Muscle of arm (tissue), 1 donor: ENCODE measurements at regions not wholly inside any gene's neighbourhood (a gene's known extent, or its start where the extent isn't known, plus 50 kb on each side); places are given as distances from the start of the nearest gene placed in this dataset.
A peak's percentile ranks its signal among the peaks of the same experiment; 100 is the strongest.
"Not testable (repeated sequence)": the region's sequence is repeated elsewhere in the genome, so short reads cannot be mapped to it uniquely, and the experiment has no call there.

Experiments
- DNase-seq: peaks from one replicate; pipeline ENCODE4 v3.0.0-alpha.2; 2013

GRCh38 chr5:52605317-52606313 lies 182.1 kb upstream of the ITGA1 start:
- DNase-seq = no peak

GRCh38 chr5:52607227-52607824 lies 180.4 kb upstream of the ITGA1 start:
- DNase-seq = no peak

DNA sequence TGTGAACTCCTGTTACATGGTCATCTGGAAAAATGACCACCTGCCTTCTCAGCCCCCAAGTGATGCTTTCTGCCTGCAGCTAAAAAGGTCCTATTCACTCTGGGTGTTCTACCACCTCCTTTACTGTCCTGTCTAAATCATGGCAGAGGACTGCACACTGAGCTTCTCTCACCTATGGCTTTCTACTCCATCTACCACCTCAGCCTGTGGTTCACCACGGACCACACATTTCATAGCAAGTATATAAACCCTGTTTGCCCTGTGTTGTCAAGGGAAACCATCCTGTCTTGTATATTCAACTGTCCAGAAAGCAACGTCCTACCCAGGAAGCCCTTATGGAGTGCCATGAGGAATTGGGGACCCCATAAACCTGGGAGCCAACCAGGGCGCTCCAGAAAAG lies 167.4 kb upstream of the ITGA1 start:
- no peak for DNase-seq

DNA sequence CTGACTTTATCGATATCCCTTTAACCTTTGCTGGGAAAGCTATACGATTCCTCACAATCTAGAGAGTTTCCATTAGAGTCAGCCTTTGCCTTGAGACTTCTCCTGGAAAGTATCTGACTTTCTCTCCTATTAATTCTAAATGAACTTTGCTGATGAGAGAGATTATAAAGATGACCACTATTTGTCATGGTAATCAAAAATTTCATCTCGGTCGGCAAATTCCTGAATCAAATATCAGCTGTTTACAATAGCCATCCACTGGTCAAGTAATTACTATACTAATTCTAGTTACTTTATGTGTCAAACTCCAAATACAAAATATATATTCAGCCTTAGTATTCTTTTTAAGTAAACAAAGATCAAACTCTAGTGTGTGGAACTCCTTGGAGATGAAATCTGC lies 164.4 kb upstream of the ITGA1 start:
- no peak for DNase-seq

DNA sequence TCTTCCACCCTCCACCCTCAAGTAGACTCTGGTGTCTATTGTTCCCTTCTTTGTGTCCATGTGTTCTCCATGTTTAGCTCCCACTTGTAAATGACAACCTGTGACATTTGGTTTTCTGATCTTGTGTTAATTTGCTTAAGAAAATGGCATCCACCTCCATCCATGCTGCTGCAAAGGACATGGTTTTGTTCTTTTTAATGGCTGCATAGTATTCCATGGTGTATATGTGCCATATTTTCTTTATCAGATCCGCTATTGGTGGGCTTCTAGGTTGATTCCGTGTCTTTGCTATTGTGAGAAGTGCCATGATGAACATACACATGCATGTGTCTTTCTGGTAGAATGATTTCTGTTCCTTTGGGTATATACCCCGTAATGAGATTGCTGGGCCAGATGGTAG lies 163.4 kb upstream of the ITGA1 start:
- DNase-seq = no peak

DNA sequence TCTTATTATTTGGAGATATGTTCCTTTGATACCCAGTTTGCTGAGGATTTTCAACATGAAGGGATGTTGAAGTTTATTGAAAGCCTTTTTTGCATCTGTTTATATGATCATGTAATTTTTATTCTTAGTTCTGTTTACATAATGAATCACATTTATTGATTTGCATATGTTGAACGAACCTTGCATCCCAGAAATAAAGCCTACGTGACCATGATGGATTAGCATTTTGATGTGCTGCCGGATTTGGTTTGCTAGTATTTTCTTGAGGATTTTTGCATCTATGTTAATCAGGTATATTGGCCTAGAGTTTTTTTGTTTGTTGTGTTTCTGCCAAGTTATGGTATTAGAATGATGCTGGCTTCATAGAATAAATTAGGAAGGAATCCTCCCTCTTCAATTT lies 161.4 kb upstream of the ITGA1 start:
- no peak for DNase-seq

DNA sequence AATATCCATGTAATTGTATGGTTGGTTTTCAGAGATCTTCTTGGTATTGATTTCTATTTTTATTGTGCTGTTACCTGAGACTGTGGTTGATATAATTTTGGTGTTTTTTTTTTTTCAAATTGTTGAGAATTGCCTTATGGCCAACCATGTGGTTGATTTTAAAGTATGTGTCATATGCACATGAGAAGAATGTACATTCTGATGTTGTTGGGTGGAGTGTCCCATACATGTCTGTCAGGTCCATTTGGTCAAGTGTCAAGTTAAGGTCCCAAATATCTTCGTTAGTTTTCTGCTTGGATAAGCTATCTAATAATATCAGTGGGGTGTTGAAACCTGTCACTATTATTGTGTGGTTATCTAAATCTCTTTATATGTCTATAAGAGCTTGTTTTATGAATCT lies 160.0 kb upstream of the ITGA1 start:
- DNase-seq = no peak

DNA sequence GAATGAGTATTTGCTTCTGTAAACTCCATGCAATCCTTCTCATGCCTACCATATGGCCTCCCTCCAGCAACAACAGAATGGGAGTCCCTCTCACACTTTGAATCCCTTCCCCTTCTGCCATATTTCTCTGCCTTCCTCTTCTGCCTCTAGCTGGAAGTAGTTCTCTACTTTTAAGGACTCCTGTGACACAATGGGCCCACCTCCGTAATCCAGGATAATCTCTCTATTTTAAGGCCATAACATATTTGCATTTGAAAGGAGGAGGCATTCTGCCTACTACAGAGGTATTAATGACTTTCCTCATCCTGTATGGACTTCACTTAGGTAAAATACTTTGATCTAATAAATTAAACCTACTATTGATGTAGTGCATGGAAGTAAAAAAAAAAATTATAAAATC lies 155.4 kb upstream of the ITGA1 start:
- no peak for DNase-seq

GRCh38 chr5:52634171-52634570 lies 153.5 kb upstream of the ITGA1 start:
- DNase-seq = not testable (repeated sequence)

- DNase-seq = no peak
These were observed 149.0 kb upstream of the ITGA1 start for GRCh38 chr5:52638732-52639131.

- no peak for DNase-seq
These were observed 139.0 kb upstream of the ITGA1 start for GRCh38 chr5:52648726-52649125.

DNA sequence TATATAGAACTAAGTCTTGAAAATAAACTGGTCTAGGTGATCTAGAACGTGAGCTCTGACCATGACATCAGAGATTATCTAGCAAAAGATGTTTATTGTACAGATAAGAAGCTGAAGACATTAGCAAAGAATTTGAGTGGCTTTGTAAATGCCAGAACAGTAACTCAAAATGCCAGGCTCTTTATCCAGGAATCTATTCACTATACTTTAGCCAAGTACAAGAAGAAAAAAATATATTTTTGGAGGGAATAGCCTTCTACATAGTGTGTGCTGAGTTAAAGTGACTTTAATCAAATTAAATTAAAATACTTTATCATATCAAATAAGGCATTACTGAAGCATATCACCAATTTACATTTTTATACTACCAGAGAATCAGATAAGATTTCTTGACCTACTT lies 132.6 kb upstream of the ITGA1 start:
- DNase-seq = no peak

- no peak for DNase-seq
These were observed 131.0 kb upstream of the ITGA1 start for GRCh38 chr5:52656569-52657246.

DNA sequence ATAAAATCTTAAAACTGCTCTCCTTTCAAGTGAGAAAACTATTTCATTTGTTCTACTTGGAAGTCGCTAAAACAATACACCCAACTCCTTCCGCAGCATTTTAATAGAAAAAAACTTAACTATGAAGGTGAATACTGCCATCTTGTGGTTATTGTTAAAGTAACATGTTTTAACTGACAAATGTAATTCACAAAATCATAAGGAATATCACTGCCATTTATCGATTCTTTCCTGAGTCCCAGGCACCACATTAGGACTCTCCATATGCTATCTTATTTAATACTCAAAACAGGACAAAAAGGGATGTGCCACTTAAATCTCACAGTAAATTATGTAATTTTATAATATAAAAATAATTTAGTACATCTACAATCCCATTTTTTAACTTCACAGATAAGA lies 130.5 kb upstream of the ITGA1 start:
- DNase-seq = peak; percentile 29

GRCh38 chr5:52658246-52658645 lies 129.5 kb upstream of the ITGA1 start:
- no peak for DNase-seq

GRCh38 chr5:52660621-52661020 lies 127.1 kb upstream of the ITGA1 start:
- no peak for DNase-seq

DNA sequence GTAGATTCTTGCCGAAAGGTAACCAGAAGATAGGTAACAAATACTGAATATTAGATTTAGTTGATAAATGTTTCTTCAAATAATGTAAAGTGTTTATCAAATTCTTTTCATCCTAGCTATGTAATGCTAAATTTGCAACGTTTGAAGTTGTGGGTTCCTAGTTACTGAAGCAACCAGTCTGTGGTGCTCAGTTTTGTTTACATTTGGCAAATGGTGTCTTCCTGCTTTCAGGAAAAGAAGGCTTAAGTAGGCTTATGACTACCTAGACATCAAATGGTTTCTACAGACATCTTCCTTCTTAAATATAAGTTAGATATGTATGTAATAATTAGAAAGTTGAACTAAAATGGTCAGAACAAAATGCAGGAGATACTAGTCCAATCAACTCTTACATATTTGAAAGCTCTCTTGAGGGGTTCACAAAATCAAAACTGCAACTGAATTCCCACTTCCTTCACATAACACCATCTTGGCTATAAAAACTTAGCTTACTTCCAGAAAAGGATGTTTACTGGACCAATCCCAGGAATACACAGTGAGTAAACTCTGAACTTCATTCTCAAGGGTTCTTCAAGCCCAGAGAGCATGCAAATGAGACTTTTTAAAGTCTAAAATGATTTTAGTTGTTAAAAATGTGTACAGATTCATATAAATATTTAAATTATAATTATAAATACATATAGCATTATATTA lies 125.7 kb upstream of the ITGA1 start:
- DNase-seq = peak; percentile 38

DNA sequence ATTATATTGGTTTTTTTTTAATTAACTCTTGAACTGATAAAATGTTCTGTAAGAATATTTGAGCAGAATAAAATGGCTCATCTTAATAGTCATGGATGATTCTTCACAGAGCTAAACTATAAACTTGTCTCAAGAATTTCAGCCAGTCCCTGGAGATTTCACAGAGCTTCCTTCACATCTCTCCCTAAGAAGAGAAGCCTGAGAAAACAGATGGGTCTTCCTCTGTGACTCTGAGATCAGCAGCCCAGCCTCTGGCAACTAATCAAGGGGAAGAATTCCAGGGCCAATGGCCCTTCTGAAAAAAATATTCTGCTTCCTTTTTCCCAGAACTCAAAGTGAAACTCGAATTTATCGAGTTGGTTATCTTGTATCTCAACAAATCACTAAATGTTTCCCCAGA lies 122.2 kb upstream of the ITGA1 start:
- DNase-seq = peak; percentile 38

DNA sequence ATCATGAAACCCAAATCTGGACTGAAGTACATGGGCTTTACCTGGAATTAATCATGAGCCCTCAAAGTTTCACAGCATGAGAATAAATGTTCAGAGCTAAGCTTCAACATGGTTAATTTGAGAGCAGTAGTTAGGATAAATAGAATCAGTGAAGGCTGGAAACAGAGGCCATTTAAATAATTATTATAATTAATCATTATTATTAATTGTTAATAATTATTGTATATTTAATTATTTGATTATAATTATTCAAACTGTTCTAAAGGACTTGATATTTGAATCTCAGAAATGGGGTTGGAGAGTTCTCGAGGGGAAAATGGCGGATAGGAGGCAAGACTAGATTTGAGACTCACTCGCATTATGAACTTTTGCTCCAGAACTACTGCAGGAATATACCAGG lies 119.6 kb upstream of the ITGA1 start:
- no peak for DNase-seq

- DNase-seq = no peak
These were observed 119.1 kb upstream of the ITGA1 start for GRCh38 chr5:52668544-52669185.

DNA sequence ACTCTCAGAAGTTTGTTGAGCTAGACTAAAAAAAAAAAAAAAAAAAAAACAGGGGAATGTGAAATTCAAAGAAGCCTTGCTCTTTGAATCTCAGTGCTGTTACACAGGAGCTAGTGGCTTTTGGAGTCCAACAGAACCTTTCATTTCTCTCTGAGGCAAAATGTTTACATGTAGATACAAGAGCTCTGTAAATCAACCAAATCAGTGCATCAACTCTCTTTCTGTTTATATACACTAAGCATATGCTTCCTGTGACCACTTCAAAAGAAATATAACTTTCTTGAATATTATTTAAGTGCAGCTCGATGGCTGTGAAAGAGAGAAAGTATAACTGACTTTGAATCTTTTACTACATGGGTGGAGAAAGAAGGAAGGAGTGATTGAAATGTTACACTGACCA lies 115.3 kb upstream of the ITGA1 start:
- no peak for DNase-seq

GRCh38 chr5:52673495-52673894 lies 114.2 kb upstream of the ITGA1 start:
- no peak for DNase-seq
